ENCODE measurements at regions not wholly inside any gene's neighbourhood (a gene's known extent, or its start where the extent isn't known, plus 50 kb on each side); places are given as distances from the start of the nearest gene placed in this dataset.
"Not testable (repeated sequence)": the region's sequence is repeated elsewhere in the genome, so short reads cannot be mapped to it uniquely, and the experiment has no call there.

DNA sequence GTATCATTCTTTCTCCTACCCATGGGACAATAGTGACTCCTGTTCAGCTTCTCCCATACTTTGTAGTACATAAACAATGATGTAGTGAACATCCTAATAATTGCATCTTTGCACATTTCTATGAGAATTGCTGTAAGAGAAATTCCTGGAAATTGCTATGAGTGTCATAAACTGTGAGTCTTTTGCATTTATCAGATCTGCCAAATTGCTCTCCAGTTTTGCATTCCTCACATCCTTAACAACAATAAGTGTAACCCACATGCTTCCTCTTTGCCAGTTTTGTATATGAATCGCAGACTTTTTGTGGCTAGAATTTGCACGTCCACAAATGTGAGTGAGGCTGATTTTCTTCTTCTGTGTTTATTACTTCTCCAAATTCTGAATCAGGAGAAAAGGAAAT lies 124.0 kb upstream of the TBX5 start:
- Histone ChIP-seq H3K27ac (ENCODE audit: low read depth, low read length) (no peak overlapping the region), H3K27me3 (ENCODE audit: insufficient read depth, low read length) (no peaks in the 10 kb centered on the region), H4K20me1 (ENCODE audit: insufficient read depth, low read length) (no peaks in the 10 kb centered on the region), H3K4me1 (ENCODE audit: insufficient read depth, low read length) (no peaks in the 10 kb centered on the region), H3K9me3 (ENCODE audit: low read depth, low read length) (no peaks in the 10 kb centered on the region), H3K4me3 (ENCODE audit: insufficient read depth, low read length) (no peak overlapping the region), H3K36me3 (ENCODE audit: insufficient read depth, low read length) (no peaks in the 10 kb centered on the region), H2AFZ (ENCODE audit: low read length) (no peak overlapping the region), H3K4me2 (ENCODE audit: insufficient read depth, low read length) (no peak overlapping the region), H3K79me2 (ENCODE audit: insufficient read depth, low read length) (no peaks in the 10 kb centered on the region)
- no peak for DNase-seq (ENCODE audit: insufficient read length, low spot score, missing footprints)
- TF ChIP-seq, protein P1, sequence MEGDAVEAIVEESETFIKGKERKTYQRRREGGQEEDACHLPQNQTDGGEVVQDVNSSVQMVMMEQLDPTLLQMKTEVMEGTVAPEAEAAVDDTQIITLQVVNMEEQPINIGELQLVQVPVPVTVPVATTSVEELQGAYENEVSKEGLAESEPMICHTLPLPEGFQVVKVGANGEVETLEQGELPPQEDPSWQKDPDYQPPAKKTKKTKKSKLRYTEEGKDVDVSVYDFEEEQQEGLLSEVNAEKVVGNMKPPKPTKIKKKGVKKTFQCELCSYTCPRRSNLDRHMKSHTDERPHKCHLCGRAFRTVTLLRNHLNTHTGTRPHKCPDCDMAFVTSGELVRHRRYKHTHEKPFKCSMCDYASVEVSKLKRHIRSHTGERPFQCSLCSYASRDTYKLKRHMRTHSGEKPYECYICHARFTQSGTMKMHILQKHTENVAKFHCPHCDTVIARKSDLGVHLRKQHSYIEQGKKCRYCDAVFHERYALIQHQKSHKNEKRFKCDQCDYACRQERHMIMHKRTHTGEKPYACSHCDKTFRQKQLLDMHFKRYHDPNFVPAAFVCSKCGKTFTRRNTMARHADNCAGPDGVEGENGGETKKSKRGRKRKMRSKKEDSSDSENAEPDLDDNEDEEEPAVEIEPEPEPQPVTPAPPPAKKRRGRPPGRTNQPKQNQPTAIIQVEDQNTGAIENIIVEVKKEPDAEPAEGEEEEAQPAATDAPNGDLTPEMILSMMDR (IDR thresholded peaks at IDR 0.05; ENCODE audit: extremely low read depth, low read depth, low read length), result no peak

DNA sequence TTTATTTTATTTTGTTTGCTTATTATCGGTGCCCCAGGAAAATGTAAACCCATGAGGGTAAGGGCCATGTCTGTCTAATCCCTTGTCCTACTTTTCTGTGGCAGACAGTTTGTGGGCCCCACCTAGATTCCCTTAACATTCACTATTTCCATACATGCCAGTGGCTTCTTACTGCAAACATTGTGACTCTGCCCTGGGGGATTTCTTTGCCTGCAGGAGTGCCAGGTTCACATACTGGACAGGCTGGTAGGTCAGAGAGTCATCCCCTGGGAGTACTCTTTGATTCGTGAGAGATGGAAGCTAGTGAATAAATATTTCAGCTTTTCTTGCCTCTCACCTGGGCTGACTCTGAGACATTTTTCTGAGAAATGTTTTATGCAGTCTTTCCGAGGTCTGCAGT lies 122.8 kb upstream of the TBX5 start:
- Histone ChIP-seq H3K27me3 (ENCODE audit: insufficient read depth, low read length) (no peaks in the 10 kb centered on the region), H3K36me3 (ENCODE audit: insufficient read depth, low read length) (no peaks in the 10 kb centered on the region), H3K4me3 (ENCODE audit: insufficient read depth, low read length) (no peak overlapping the region), H3K4me2 (ENCODE audit: insufficient read depth, low read length) (no peak overlapping the region), H3K27ac (ENCODE audit: low read depth, low read length) (no peak overlapping the region), H4K20me1 (ENCODE audit: insufficient read depth, low read length) (no peaks in the 10 kb centered on the region), H3K79me2 (ENCODE audit: insufficient read depth, low read length) (no peaks in the 10 kb centered on the region), H3K4me1 (ENCODE audit: insufficient read depth, low read length) (no peaks in the 10 kb centered on the region), H3K9me3 (ENCODE audit: low read depth, low read length) (no peaks in the 10 kb centered on the region), H2AFZ (ENCODE audit: low read length) (no peak overlapping the region)
- no peak for DNase-seq (ENCODE audit: insufficient read length, low spot score, missing footprints)
- TF ChIP-seq, protein P1 (IDR thresholded peaks at IDR 0.05; ENCODE audit: extremely low read depth, low read depth, low read length), result no peak

DNA sequence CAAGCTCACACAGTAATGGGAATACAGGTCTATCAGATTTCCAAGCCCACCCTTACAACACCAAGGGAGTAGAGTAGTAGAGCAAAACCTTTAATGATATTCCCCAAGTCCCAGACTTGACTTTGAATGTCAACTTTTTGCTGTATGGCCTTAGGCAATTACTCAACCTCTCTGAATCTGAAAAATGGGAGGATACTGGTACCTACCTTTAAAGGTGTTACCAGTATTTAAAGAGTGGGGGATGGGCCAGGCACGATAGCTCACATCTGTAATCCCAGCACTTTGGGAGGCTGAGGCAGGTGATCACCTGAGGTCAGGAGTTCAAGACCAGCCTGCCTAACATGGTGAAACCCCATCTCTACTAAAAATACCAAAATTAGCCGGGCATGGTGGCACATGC lies 115.2 kb upstream of the TBX5 start:
- H3K27me3 ChIP-seq (ENCODE audit: insufficient read depth, low read length); H2AFZ ChIP-seq (ENCODE audit: low read length); H3K27ac ChIP-seq (ENCODE audit: low read depth, low read length); H3K36me3 ChIP-seq (ENCODE audit: insufficient read depth, low read length); DNase-seq (ENCODE audit: insufficient read length, low spot score, missing footprints); H3K79me2 ChIP-seq (ENCODE audit: insufficient read depth, low read length); H3K4me1 ChIP-seq (ENCODE audit: insufficient read depth, low read length); H3K4me2 ChIP-seq (ENCODE audit: insufficient read depth, low read length); H3K4me3 ChIP-seq (ENCODE audit: insufficient read depth, low read length); H4K20me1 ChIP-seq (ENCODE audit: insufficient read depth, low read length); H3K9me3 ChIP-seq (ENCODE audit: low read depth, low read length): not testable (repeated sequence)

DNA sequence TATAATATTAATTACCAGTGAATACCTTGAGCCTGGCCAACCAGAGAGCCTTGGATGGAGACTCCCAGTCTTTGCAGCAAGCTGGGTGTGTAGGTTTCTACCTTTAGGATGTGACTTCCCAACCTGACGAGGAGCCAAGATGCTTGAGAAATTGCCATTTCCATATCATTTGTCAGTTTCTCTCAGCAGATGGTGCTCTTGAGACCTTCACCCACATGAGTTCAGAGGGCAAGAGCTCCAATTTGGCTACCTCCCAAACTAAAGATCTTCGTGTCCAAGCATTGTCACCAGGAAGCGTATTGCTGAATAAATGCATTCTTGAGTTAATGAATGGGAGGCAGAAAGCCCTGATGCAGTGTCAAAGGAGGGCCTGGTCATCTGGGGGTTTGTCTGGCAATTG lies 106.4 kb upstream of the TBX5 start:
- no peak overlapping the region for H3K4me3 ChIP-seq (ENCODE audit: insufficient read depth, low read length)
- no peaks in the 10 kb centered on the region for H3K9me3 ChIP-seq (ENCODE audit: low read depth, low read length)
- no peaks in the 10 kb centered on the region for H3K79me2 ChIP-seq (ENCODE audit: insufficient read depth, low read length)
- TF ChIP-seq, protein P1 (IDR thresholded peaks at IDR 0.05; ENCODE audit: extremely low read depth, low read depth, low read length), result no peak
- DNase-seq (ENCODE audit: insufficient read length, low spot score, missing footprints), result no peak
- no peaks in the 10 kb centered on the region for H3K36me3 ChIP-seq (ENCODE audit: insufficient read depth, low read length)
- H4K20me1 ChIP-seq (ENCODE audit: insufficient read depth, low read length), result no peaks in the 10 kb centered on the region
- no peak overlapping the region for H3K4me2 ChIP-seq (ENCODE audit: insufficient read depth, low read length)
- H3K4me1 ChIP-seq (ENCODE audit: insufficient read depth, low read length), result no peaks in the 10 kb centered on the region
- no peaks in the 10 kb centered on the region for H3K27me3 ChIP-seq (ENCODE audit: insufficient read depth, low read length)
- H3K27ac ChIP-seq (ENCODE audit: low read depth, low read length), result no peak overlapping the region
- no peak overlapping the region for H2AFZ ChIP-seq (ENCODE audit: low read length)

Data from osteoblast (primary cell).